KOPT-K1 (cell line): ENCODE measurements at regions not wholly inside any gene's neighbourhood (a gene's known extent, or its start where the extent isn't known, plus 50 kb on each side); places are given as distances from the start of the nearest gene placed in this dataset.
A peak's percentile ranks its signal among the peaks of the same experiment; 100 is the strongest.
"Not testable (repeated sequence)": the region's sequence is repeated elsewhere in the genome, so short reads cannot be mapped to it uniquely, and the experiment has no call there.

ENCODE experiments used
- H3K27ac ChIP-seq: fragments of 200-600 bp; sonication (generic); 2 replicates; pipeline ENCODE4 v1.5.1; 2016; ENCODE audit warnings: antibody characterized with exemption, mild to moderate bottlenecking, low read depth, low read length; ENCODE audit not compliant: poor library complexity, severe bottlenecking
- H3K36me3 ChIP-seq: fragments of 200-600 bp; sonication (generic); 2 replicates; pipeline ENCODE4 v1.5.1; 2017; ENCODE audit warnings: antibody characterized with exemption, mild to moderate bottlenecking, low read length, moderate library complexity; ENCODE audit not compliant: insufficient read depth
- H3K9me3 ChIP-seq: fragments of 200-600 bp; sonication (generic); 2 replicates; pipeline ENCODE4 v1.5.1; 2017; ENCODE audit warnings: antibody characterized with exemption, low read length, mild to moderate bottlenecking; ENCODE audit not compliant: insufficient read depth, poor library complexity, severe bottlenecking

DNA sequence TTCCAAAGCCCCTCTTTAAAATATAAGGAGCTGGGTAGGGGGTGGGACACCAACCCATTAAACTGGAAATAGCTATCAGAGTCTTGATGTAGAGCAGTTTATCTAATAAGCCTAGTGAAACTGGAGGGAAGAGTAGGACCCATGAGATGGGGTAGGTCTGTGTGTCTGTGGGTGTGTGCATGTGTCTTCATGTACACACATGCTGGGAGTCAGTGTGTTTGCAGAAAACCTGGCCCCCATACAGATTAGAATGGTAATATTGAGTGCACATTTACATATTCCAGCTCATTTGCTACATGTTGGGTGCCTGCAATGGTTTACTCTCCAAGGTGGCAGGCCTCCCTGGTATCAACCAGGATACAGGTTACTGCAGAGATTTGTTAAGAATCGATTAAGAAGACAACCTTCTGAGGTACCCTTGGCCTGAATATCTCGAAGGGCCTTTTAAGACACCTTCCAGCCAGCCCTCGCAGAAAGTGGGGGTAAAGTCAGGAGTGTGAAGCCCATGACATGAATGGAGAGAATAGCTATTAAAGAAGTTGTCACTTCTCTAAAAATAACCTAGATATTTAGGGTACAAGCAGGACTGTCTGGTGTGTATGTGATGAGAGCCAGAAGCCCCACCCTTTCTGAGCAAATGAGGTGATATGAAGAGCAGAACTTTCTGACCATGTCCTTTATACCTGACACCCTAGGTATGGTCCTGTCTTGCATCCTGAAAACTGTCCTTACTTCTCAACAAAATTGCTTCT is 75.7 kb upstream of the TEX13D start:
- no peak overlapping the region for H3K27ac ChIP-seq
- H3K36me3 ChIP-seq = no peaks in the 10 kb centered on the region
- H3K9me3 ChIP-seq = no peaks in the 10 kb centered on the region

DNA sequence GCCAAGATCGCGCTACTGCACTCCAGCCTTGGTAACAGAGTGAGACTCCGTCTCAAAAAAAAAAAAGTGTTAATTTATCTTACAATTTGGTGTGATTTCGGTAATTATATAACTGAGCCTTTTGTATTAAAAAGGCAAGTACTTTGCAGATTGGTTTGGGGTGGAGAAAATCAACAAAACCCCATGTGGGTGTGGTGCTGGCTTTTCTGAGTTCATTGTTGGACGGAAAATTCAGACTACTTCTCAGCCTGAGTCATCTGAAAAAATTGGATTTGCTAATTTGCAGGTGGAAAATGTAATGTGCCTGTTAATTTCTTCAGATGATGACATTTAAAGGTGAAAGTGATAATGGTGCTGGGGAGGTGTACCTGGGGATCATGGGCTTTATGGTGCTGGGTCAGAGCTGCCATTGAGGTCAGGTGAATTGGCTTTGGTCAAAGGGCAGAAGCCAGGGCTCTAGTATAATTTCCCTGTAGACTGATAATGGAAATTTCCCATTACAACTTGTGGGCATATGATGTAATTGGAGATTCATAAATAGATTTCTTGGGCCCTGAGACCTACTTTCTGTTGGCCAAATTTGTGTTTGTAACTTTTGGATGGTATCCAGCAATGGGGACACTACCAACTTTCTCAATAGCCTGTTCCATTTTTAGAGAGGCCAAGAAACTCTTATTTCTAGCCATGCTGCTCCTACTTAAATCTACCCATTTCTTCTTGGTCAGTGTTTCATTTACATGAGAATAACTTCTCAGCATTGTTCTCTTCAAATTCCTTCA is 74.3 kb upstream of the TEX13D start:
- H3K36me3 ChIP-seq = no peaks in the 10 kb centered on the region
- H3K9me3 ChIP-seq = no peaks in the 10 kb centered on the region
- H3K27ac ChIP-seq = no peak overlapping the region

DNA sequence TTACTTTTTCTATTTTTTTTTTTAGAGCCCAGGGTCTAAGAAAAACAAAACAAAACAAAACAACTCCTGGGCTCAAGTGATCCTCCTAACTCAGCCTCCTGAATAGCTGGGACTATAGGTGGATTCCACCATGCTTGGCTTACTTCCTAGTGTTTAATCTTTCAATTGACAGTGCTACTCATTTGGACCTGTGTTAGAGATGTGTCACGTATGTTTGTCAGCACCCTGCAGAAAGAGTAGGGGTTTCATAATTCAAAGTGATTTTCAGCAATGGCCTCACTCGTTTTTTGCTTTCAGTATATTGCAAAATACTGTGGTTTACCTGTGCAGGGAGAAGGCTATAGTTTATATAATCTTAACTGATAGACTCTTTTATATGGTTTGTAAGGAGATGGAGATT is 71.6 kb upstream of the TEX13D start:
- Histone ChIP-seq H3K36me3 (no peaks in the 10 kb centered on the region), H3K27ac (no peak overlapping the region), H3K9me3 (no peaks in the 10 kb centered on the region)

DNA sequence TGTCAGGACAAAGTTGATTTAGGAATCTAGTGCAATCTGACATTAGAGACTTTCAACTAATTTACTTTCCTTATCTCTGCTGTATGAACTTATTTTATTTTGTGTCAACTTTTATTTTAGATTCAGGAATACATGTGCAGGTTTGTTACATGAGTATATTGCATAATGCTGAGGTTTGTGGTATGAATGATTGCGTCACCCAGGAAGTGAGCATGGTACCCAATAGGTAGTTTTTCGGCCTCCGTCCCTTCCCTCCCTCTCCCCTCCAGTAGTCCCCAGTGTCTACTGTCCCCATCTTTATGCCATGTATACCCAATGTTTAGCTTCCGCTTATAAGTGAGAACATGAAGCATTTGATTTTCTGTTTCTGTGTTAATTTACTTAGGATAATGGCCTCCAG is 68.7 kb upstream of the TEX13D start:
- no peaks in the 10 kb centered on the region for H3K36me3 ChIP-seq
- H3K9me3 ChIP-seq = no peaks in the 10 kb centered on the region

DNA sequence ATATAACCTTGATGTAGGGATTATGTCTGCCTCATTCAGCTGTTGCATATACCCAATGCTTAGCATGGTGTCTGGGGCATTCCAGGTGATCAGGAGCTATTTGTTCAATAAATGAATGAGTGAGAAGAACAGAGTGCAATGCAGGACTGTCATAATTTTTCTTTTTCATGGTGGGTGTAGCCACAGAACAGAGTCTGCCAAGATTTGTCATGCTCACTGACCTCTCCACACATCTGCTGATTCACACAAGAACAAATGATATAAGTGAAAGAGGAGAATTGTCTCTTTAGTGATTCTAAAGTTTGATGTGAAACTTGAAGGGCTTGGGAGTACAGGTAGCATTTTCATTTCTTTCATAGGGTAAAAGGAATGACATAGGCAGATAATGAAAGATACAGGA is 64.4 kb upstream of the TEX13D start:
- Histone ChIP-seq H3K27ac (no peak overlapping the region), H3K36me3 (no peaks in the 10 kb centered on the region), H3K9me3 (no peaks in the 10 kb centered on the region)

More for the DNA sequence above, 68.7 kb upstream of the TEX13D start:
- H3K27ac ChIP-seq = no peak overlapping the region

DNA sequence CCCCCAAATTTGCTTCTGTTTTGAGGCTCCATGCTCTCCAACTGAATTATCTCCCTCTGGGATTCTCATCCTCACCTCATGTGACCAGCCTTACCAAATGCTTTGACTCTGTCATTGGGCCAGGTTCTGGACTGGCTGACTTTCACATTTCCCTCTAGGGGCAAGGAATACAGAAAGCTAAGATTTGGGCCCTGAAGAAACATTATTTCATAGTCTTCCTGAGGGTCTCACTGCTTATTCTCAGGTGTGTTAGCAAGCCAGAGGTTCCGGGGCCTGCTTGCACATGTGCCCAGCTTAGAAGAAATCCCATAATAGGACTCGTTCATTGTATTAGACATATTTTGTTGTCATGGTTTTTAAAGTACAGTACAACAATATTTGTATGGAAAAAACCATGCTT is 62.6 kb upstream of the TEX13D start:
- no peaks in the 10 kb centered on the region for H3K36me3 ChIP-seq
- H3K27ac ChIP-seq = no peak overlapping the region
- no peaks in the 10 kb centered on the region for H3K9me3 ChIP-seq

DNA sequence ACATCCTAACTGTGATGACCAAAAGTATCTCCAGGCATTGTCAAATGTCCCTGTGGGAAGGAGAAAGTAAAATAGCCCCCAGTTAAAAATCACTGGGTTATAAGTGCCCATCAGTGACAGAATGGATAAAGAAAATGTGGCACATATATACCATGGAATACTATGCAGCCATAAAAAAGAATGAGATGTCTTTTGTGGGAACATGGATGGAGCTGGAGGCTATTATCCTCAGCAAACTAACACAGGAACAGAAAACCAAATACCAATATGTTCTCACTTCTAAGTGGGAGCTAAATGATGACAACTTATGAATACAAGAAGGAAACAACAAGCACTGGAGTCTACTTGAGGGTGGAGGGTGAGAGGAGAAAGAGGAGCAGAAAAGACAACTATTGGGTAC is 60.9 kb upstream of the TEX13D start:
- not testable (repeated sequence) for H3K9me3 ChIP-seq, H3K27ac ChIP-seq, H3K36me3 ChIP-seq

DNA sequence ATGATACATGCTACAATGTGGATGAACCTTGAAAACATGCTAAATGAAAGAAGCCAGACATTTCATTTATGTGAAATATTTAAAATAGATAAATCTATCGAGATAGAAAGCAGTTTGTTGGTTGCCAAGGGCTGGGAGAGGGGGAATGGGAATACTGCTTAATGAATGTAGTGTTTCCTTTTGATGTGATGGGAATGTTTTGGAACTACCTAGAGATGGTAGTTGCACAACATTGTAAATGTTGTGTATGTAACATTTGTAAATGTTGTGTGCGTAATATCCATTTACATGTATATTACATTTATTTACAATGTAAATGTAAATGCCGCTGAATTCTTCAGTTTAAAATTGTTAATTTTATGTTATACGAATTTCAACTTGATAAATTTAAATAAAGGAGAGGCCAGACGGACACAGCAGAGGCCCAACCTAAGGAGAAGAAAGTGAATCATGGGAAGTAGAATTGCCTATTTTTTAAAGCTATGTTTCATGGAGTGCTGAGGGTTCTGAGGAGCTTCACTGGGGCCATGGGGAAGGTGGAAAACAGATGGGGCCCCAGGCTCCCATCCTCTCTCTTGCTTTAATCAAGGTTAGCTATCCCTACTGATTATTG is 60.0 kb upstream of the TEX13D start:
- no peaks in the 10 kb centered on the region for H3K36me3 ChIP-seq
- H3K27ac ChIP-seq = no peak overlapping the region
- H3K9me3 ChIP-seq = no peaks in the 10 kb centered on the region

DNA sequence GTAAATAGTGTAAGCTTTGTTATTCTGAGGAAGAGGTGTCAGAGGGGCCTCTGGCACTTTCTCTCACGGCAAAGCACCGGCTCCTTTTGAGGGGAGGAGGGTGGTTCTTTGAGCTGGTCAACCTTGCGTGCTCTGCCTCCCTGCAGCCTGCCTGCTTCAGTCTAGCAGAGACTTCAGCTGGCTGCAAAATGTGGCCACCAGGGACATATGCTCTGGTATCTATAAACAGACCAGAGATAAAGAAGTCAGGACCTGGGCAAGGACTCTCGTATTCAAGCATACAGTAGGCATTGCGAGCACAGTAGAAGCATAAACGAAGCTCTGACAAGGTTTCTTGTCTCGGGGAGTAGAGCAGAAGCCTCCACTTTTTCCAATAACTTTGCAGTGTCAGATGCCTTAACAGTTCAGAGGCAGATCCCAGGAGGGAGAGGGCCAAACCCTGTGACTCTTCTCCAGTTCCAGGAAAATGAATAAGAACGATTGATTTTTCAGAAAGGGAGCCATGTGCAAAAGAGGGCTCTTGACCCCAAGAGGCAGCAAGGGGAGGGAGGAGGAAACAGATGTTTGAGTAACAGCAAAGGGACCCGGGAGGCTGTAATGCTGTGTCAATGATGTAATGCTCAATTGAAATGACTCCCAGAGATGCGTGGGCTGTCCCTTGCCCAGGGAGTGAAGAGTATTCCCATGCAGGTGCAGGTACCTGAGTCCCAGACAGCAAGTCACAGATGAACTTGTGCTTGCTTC is 57.9 kb upstream of the TEX13D start:
- Histone ChIP-seq H3K27ac (peak overlapping the region; percentile 35), H3K9me3 (no peaks in the 10 kb centered on the region), H3K36me3 (no peaks in the 10 kb centered on the region)

DNA sequence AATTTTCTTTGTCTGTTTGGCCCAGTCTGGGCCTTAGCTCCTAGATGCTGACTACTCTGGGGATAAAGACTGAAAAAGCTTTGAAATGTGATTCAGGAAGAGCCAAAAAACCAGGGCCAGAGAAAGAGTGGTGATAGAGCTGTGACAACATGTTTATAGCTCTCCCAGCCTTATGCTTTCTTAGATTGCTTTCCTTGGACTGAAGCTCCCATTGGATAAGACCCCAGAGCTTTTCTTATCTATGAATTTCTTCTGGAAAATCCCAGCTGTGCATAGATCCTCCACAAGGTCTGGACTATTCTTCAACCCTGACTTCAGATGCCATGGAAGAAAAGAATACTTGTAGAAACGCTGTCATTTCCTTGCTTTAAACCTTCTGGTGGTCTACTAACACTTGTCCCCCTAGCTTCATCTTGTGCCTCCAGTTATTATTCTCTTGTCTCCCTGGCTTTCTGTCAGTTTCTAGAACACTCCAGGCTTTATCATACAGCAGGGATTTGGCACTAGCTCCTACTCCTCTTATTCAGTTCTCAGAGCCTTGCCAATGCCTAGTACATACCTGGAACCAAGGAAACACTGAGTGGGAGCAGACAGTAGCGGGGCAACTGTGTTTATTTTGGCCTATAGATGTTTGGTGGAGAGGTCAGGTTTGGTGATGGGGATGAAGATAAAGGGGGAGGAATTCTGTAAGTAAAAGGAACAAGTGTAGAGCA is 57.1 kb upstream of the TEX13D start:
- Histone ChIP-seq H3K9me3 (no peaks in the 10 kb centered on the region), H3K36me3 (no peaks in the 10 kb centered on the region), H3K27ac (peak overlapping the region; percentile 35)

DNA sequence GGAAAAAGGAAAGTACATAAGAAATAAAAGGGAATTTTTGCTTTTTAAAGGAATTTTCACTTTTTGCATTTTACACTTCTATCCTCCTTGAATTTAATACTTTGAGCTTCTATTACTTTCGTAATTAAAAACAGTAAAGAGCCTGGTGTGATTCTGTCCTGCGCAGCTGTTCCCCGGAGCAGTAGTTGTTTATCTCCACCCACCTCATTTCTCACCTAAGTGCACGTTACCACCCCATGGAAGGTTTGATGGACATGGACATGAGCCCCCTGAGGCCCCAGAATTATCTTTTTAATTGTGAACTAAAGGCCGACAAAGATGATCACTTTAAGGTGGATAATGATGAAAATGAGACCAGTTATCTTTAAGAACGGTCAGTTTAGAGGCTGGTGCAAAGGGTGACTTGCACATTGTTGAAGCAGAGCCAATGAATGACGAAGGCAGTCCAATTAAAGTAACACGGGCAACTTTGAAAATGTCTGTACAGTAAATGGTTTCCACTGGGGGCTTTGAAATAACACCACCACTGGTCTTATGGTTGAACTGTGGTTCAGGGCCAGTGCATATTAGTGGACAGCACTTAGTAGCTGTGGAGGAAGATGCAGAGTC is 52.1 kb upstream of the TEX13D start:
- H3K36me3 ChIP-seq = no peaks in the 10 kb centered on the region
- H3K9me3 ChIP-seq = no peaks in the 10 kb centered on the region
- no peak overlapping the region for H3K27ac ChIP-seq

DNA sequence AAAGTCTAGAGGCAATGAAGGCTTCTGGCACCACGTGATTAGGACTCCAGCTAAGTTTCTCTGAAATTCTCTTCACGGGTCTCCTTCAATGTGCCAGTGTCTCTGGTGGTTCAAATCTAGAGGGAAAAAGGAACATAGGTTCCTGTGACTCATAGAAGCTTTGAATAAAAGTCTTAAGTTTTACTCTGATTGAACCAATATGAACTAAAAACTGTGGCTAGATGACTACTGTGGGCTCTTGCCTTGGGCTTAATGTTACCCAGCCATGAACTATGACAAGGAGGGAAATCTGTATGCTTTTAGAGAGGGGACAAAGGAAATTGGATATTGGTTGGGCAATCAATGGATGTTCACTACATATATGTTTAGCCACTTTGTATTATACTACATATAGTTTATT is 49.9 kb upstream of the TEX13D start:
- H3K36me3 ChIP-seq = no peaks in the 10 kb centered on the region
- H3K9me3 ChIP-seq = no peaks in the 10 kb centered on the region
- H3K27ac ChIP-seq = no peak overlapping the region
